NCI-H2081 treated with DMSO at 0.1 percent for 48 hours (cell line): ENCODE measurements at regions not wholly inside any gene's neighbourhood (a gene's known extent, or its start where the extent isn't known, plus 50 kb on each side); places are given as distances from the start of the nearest gene placed in this dataset.

ENCODE experiments used
- DNase-seq: peaks from one replicate; lab custom pipeline; 2025; lab: John Stamatoyannopoulos, UW

GRCh38 chr22:49326558-49326957 lies 501.1 kb downstream of the BRD1 start:
- no peak for DNase-seq

- no peak for DNase-seq
Observed at GRCh38 chr22:49325531-49326395, 501.9 kb downstream of the BRD1 start.

- no peak for DNase-seq
Observed at GRCh38 chr22:49324527-49325491, 502.9 kb downstream of the BRD1 start.

- DNase-seq = no peak
Observed at GRCh38 chr22:49323751-49324415, 503.8 kb downstream of the BRD1 start.

GRCh38 chr22:49322861-49323622 lies 504.6 kb downstream of the BRD1 start:
- no peak for DNase-seq

- no peak for DNase-seq
Observed at GRCh38 chr22:49322231-49322630, 505.4 kb downstream of the BRD1 start.

GRCh38 chr22:49321477-49322055 lies 506.1 kb downstream of the BRD1 start:
- no peak for DNase-seq

GRCh38 chr22:49320714-49321476 lies 506.8 kb downstream of the BRD1 start:
- no peak for DNase-seq

GRCh38 chr22:49317369-49317768 lies 510.3 kb downstream of the BRD1 start:
- no peak for DNase-seq

- DNase-seq = no peak
Observed at GRCh38 chr22:49312601-49313000, 515.1 kb downstream of the BRD1 start.

GRCh38 chr22:49310354-49310753 lies 517.3 kb downstream of the BRD1 start:
- DNase-seq = no peak

GRCh38 chr22:49308300-49308699 lies 519.4 kb downstream of the BRD1 start:
- DNase-seq = no peak

- DNase-seq = no peak
Observed at GRCh38 chr22:49307870-49308269, 519.8 kb downstream of the BRD1 start.

GRCh38 chr22:49307481-49307830 lies 520.2 kb downstream of the BRD1 start:
- no peak for DNase-seq

- DNase-seq = no peak
Observed at GRCh38 chr22:49306632-49307480, 520.8 kb downstream of the BRD1 start.

- DNase-seq = no peak
Observed at GRCh38 chr22:49305966-49306631, 521.6 kb downstream of the BRD1 start.

GRCh38 chr22:49305214-49305965 lies 522.3 kb downstream of the BRD1 start:
- DNase-seq = no peak

GRCh38 chr22:49303781-49304461 lies 523.8 kb downstream of the BRD1 start:
- no peak for DNase-seq
